ENCODE measurements at regions not wholly inside any gene's neighbourhood (a gene's known extent, or its start where the extent isn't known, plus 50 kb on each side); places are given as distances from the start of the nearest gene placed in this dataset.

- no peak for DNase-seq
These were observed 55.5 kb upstream of the SMLR1 start for GRCh38 chr6:130771741-130772140.

DNA sequence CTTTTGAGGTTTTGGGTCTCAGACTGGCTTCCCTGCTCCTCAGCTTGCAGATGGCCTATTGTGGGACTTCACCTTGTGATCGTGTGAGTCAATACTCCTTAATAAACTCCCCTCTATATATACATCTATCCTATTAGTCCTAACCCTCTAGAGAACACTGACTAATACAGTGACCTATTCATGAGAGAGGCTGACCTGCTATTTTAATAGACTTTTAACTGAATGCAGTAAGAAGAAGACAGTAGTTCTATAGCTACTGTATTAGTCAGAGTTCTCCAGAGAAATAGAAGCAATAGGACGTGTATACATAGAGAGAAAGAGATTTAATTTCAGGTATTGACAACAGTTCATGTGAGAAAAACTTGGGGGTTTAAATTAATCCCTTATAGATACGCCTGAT, 53.3 kb upstream of the SMLR1 start:
- no peak for DNase-seq

GRCh38 chr6:130775411-130776012, 51.7 kb upstream of the SMLR1 start:
- no peak for DNase-seq

- no peak for DNase-seq
These were observed 50.8 kb upstream of the SMLR1 start for GRCh38 chr6:130776287-130776925.

All from T1000 (cell line).